Smooth muscle cell (in vitro differentiated cells): ENCODE measurements at regions not wholly inside any gene's neighbourhood (a gene's known extent, or its start where the extent isn't known, plus 50 kb on each side); places are given as distances from the start of the nearest gene placed in this dataset.

ENCODE experiments used
- DNase-seq: peaks from one replicate; lab custom pipeline; 2025; ENCODE audit not compliant: unreplicated experiment; lab: John Stamatoyannopoulos, UW
- H2AFZ ChIP-seq: fragments of 200-600 bp; sonication (generic); 2 replicates; pipeline ENCODE4 v1.6.0; 2016; ENCODE audit warnings: antibody characterized with exemption, low read depth, mild to moderate bottlenecking
- H3F3A ChIP-seq: fragments of 200-600 bp; sonication (generic); 2 replicates; pipeline ENCODE4 v1.6.0; 2017; ENCODE audit warnings: antibody characterized with exemption, low read depth
- H3K27ac ChIP-seq: fragments of 200-600 bp; sonication (generic); 2 replicates; pipeline ENCODE4 v1.5.1; 2016; ENCODE audit warnings: low read depth, mild to moderate bottlenecking
- H3K27me3 ChIP-seq: fragments of 200-600 bp; sonication (generic); 2 replicates; pipeline ENCODE4 v1.6.1; 2016; ENCODE audit warnings: low read depth, mild to moderate bottlenecking
- H3K36me3 ChIP-seq: fragments of 200-600 bp; sonication (generic); 2 replicates; pipeline ENCODE4 v1.5.1; 2016; ENCODE audit warnings: low read depth
- H3K4me1 ChIP-seq: fragments of 200-600 bp; sonication (generic); 2 replicates; pipeline ENCODE4 v1.5.1; 2016; ENCODE audit warnings: low read depth
- H3K4me2 ChIP-seq: fragments of 200-600 bp; sonication (generic); 2 replicates; pipeline ENCODE4 v1.6.0; 2016; ENCODE audit warnings: mild to moderate bottlenecking
- H3K4me3 ChIP-seq: fragments of 200-600 bp; sonication (generic); 2 replicates; pipeline ENCODE4 v1.5.1; 2016; ENCODE audit warnings: mild to moderate bottlenecking
- H3K79me2 ChIP-seq: fragments of 200-600 bp; sonication (generic); 2 replicates; pipeline ENCODE4 v1.6.0; 2016; ENCODE audit warnings: low read depth, mild to moderate bottlenecking
- H3K9ac ChIP-seq: fragments of 200-600 bp; sonication (generic); 2 replicates; pipeline ENCODE4 v1.6.0; 2016; ENCODE audit warnings: low read depth
- H3K9me3 ChIP-seq: fragments of 200-600 bp; sonication (generic); replicated peaks from 2 replicates; pipeline ENCODE4 v1.5.1; 2016; ENCODE audit warnings: low read depth
- H4K20me1 ChIP-seq: fragments of 200-600 bp; sonication (generic); 2 replicates; pipeline ENCODE4 v1.6.0; 2016; ENCODE audit warnings: low read depth
- WGBS: methylation state at CpG from one replicate; pipeline ENCODE4 v1.1.7; 2016; ENCODE audit warnings: low lambda C conversion rate; 5-methylcytosine and 5-hydroxymethylcytosine counted together
- TF ChIP-seq, protein P1 (sequence below): fragments of 200-600 bp; sonication (generic); IDR thresholded peaks from 2 replicates; pipeline ENCODE4 v1.5.1; 2017; ENCODE audit warnings: borderline replicate concordance, mild to moderate bottlenecking, antibody characterized with exemption; ENCODE audit not compliant: insufficient read depth, poor library complexity, severe bottlenecking

DNA sequence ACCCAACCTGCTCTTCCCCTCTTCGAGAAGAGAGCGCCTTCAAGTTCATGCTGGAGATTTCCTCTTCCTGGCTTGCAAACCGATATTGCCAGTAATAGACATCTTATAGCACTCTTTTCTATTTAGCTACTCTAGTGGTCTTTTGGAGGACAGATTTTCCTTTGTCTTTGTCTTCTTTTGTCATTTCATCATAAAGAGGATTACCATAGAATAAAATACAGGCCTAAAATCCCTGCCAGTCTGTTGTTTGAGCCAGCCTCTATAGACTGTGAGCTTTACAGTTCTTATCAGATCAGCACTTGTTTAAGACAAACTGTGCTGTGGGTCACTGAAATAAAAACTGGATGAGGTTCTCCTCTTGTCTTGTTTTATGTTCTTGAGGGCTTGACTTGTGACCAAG is 802.8 kb downstream of the NR2F1-AS1 start:
- no peaks in the 10 kb centered on the region for H3K36me3 ChIP-seq

DNA sequence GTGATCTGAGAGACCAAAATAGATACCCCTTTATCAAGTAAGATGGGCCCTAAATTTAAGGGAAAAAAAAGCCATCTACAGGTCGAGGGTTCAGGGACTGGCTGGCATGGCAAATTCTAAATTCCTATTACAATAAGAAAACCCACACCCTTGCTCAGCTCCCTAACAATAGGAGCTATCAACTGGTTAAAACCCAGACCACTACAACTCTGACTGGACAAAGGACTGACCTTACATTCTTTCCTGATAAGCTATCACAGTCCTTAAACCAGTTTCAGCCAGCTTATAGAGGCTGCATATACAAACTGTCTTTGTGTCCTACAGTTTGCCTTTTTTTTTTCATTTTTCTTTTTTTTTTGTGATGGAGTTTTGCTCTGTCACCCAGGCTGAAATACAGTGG is 803.6 kb downstream of the NR2F1-AS1 start:
- DNase-seq = no peak
- H3K27ac ChIP-seq = no peak overlapping the region
- TF ChIP-seq, protein P1, sequence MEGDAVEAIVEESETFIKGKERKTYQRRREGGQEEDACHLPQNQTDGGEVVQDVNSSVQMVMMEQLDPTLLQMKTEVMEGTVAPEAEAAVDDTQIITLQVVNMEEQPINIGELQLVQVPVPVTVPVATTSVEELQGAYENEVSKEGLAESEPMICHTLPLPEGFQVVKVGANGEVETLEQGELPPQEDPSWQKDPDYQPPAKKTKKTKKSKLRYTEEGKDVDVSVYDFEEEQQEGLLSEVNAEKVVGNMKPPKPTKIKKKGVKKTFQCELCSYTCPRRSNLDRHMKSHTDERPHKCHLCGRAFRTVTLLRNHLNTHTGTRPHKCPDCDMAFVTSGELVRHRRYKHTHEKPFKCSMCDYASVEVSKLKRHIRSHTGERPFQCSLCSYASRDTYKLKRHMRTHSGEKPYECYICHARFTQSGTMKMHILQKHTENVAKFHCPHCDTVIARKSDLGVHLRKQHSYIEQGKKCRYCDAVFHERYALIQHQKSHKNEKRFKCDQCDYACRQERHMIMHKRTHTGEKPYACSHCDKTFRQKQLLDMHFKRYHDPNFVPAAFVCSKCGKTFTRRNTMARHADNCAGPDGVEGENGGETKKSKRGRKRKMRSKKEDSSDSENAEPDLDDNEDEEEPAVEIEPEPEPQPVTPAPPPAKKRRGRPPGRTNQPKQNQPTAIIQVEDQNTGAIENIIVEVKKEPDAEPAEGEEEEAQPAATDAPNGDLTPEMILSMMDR = no peak
- no peak overlapping the region for H3K9ac ChIP-seq
- no peak overlapping the region for H3K4me2 ChIP-seq
- no peaks in the 10 kb centered on the region for H3F3A ChIP-seq
- H3K36me3 ChIP-seq = no peaks in the 10 kb centered on the region
- H3K4me3 ChIP-seq = no peak overlapping the region
- peaks cover 34% of the 10 kb centered on the region for H3K4me1 ChIP-seq
- H3K9me3 ChIP-seq = no peaks in the 10 kb centered on the region
- H3K27me3 ChIP-seq = no peaks in the 10 kb centered on the region
- 33% methylated on average over 1 of the region's 1 CpG for WGBS
- no peaks in the 10 kb centered on the region for H4K20me1 ChIP-seq
- no peaks in the 10 kb centered on the region for H3K79me2 ChIP-seq
- H2AFZ ChIP-seq = no peak overlapping the region

More for the DNA sequence above, 802.8 kb downstream of the NR2F1-AS1 start:
- Histone ChIP-seq H3K4me2 (no peak overlapping the region), H3K9me3 (no peaks in the 10 kb centered on the region), H4K20me1 (no peaks in the 10 kb centered on the region), H3K79me2 (no peaks in the 10 kb centered on the region), H3K27ac (no peak overlapping the region), H3K9ac (no peak overlapping the region), H2AFZ (peak overlapping the region; percentile 10), H3K27me3 (no peaks in the 10 kb centered on the region), H3F3A (no peaks in the 10 kb centered on the region), H3K4me1 (peaks cover 34% of the 10 kb centered on the region), H3K4me3 (no peak overlapping the region)
- TF ChIP-seq, protein P1 = no peak
- 93% methylated on average over 3 of the region's 3 CpGs for WGBS
- DNase-seq = no peak

GRCh38 chr5:92775711-92776615 is 805.1 kb downstream of the NR2F1-AS1 start:
- H3K36me3 ChIP-seq = no peaks in the 10 kb centered on the region
- no peaks in the 10 kb centered on the region for H3F3A ChIP-seq
- DNase-seq = no peak
- no peak overlapping the region for H3K4me2 ChIP-seq
- no peaks in the 10 kb centered on the region for H4K20me1 ChIP-seq
- peak overlapping the region; percentile 9 for H3K27ac ChIP-seq
- H3K9ac ChIP-seq = no peak overlapping the region
- no peak overlapping the region for H3K4me3 ChIP-seq
- no peak overlapping the region for H2AFZ ChIP-seq
- H3K79me2 ChIP-seq = no peaks in the 10 kb centered on the region
- 78% methylated on average over 5 of the region's 5 CpGs for WGBS
- H3K4me1 ChIP-seq = peaks cover 34% of the 10 kb centered on the region
- H3K27me3 ChIP-seq = no peaks in the 10 kb centered on the region
- no peaks in the 10 kb centered on the region for H3K9me3 ChIP-seq
- TF ChIP-seq, protein P1 = no peak
